BJ (cell line): ENCODE measurements at regions not wholly inside any gene's neighbourhood (a gene's known extent, or its start where the extent isn't known, plus 50 kb on each side); places are given as distances from the start of the nearest gene placed in this dataset.

Experiments
- CTCF ChIA-PET: fragments of 350-600 bp; formaldehyde crosslinking; extraction: SDS; loops from one replicate; lab custom pipeline; 2021; ENCODE audit warnings: antibody characterized with exemption, inconsistent platforms; lab: Yijun Ruan, JAX
- POLR2A ChIA-PET: fragments of 300-600 bp; sonication (Branson Sonifier 250); formaldehyde crosslinking; extraction: SDS; loops from one replicate; lab custom pipeline; 2021; ENCODE audit warnings: antibody characterized with exemption; lab: Charles Lee
- DNase-seq: peaks from one replicate; pipeline ENCODE4 v3.0.0-alpha.2; 2011; ENCODE audit warnings: low read depth
- H3K27me3 ChIP-seq: 2 replicates; pipeline ENCODE4 v1.6.0; 2011; ENCODE audit warnings: low read length; ENCODE audit not compliant: control insufficient read depth, insufficient read depth
- H3K36me3 ChIP-seq: 2 replicates; pipeline ENCODE4 v1.5.1; 2011; ENCODE audit warnings: low read length; ENCODE audit not compliant: control insufficient read depth, insufficient read depth
- H3K4me3 ChIP-seq: 2 replicates; pipeline ENCODE4 v1.5.1; 2011; ENCODE audit warnings: low read depth, mild to moderate bottlenecking, control low read depth, low read length
- CTCF ChIP-seq: IDR thresholded peaks from 2 replicates; pipeline ENCODE4 v1.5.1; 2011; ENCODE audit warnings: low read depth, mild to moderate bottlenecking, control low read depth, inconsistent platforms, low read length, moderate library complexity; ENCODE audit not compliant: insufficient read depth

- Histone ChIP-seq H3K27me3 (no peaks in the 10 kb centered on the region), H3K4me3 (no peak overlapping the region), H3K36me3 (no peaks in the 10 kb centered on the region)
- ChIA-PET CTCF (no interaction called here), POLR2A (no interaction called here)
- TF ChIP-seq CTCF, result no peak
- DNase-seq, result no peak
Observed at GRCh38 chr2:103103678-103104077, 341.8 kb downstream of the TMEM182 start.

GRCh38 chr2:103119352-103119751, 357.5 kb downstream of the TMEM182 start:
- no peak for DNase-seq
- H3K36me3 ChIP-seq, result no peaks in the 10 kb centered on the region
- H3K27me3 ChIP-seq, result no peaks in the 10 kb centered on the region
- ChIA-PET POLR2A (no interaction called here), CTCF (no interaction called here)
- no peak for TF ChIP-seq CTCF
- H3K4me3 ChIP-seq, result no peak overlapping the region

- H3K27me3 ChIP-seq, result no peaks in the 10 kb centered on the region
- no peak for DNase-seq
- H3K36me3 ChIP-seq, result no peaks in the 10 kb centered on the region
- no peak for TF ChIP-seq CTCF
- no peak overlapping the region for H3K4me3 ChIP-seq
- CTCF ChIA-PET, result no interaction called here
- POLR2A ChIA-PET, result no interaction called here
Observed at GRCh38 chr2:103121106-103121505, 359.3 kb downstream of the TMEM182 start.

GRCh38 chr2:103123516-103123915, 361.7 kb downstream of the TMEM182 start:
- CTCF ChIA-PET, result no interaction called here
- POLR2A ChIA-PET, result no interaction called here

GRCh38 chr2:103130857-103131256, 369.0 kb downstream of the TMEM182 start:
- DNase-seq, result no peak
- ChIA-PET CTCF (no interaction called here), POLR2A (no interaction called here)
- Histone ChIP-seq H3K4me3 (no peak overlapping the region), H3K36me3 (no peaks in the 10 kb centered on the region), H3K27me3 (no peaks in the 10 kb centered on the region)
- TF ChIP-seq CTCF, result no peak

More at GRCh38 chr2:103123516-103123915, 361.7 kb downstream of the TMEM182 start:
- TF ChIP-seq CTCF, result no peak
- Histone ChIP-seq H3K4me3 (no peak overlapping the region), H3K27me3 (no peaks in the 10 kb centered on the region), H3K36me3 (no peaks in the 10 kb centered on the region)
- no peak for DNase-seq
